IPS-20b (cell line): ENCODE measurements at regions not wholly inside any gene's neighbourhood (a gene's known extent, or its start where the extent isn't known, plus 50 kb on each side); places are given as distances from the start of the nearest gene placed in this dataset.
"Not testable (repeated sequence)": the region's sequence is repeated elsewhere in the genome, so short reads cannot be mapped to it uniquely, and the experiment has no call there.

Experiments used
- H3K27ac ChIP-seq: one replicate; pipeline ENCODE4 v1.5.1; 2013; ENCODE audit warnings: low read length
- H3K27me3 ChIP-seq: 2 replicates; pipeline ENCODE4 v1.6.1; 2013; ENCODE audit warnings: mild to moderate bottlenecking, low read length, inconsistent platforms; ENCODE audit not compliant: insufficient read depth
- H3K36me3 ChIP-seq: 2 replicates; pipeline ENCODE4 v1.6.1; 2013; ENCODE audit warnings: low read depth, mild to moderate bottlenecking, inconsistent platforms, low read length, moderate library complexity; ENCODE audit not compliant: insufficient read depth
- H3K4me1 ChIP-seq: 2 replicates; pipeline ENCODE4 v1.6.1; 2013; ENCODE audit warnings: mild to moderate bottlenecking, control low read depth, inconsistent platforms, low read length, moderate library complexity; ENCODE audit not compliant: insufficient read depth
- H3K4me3 ChIP-seq: 2 replicates; pipeline ENCODE4 v1.5.1; 2013; ENCODE audit warnings: mild to moderate bottlenecking, low read length, inconsistent platforms
- H3K9ac ChIP-seq: 2 replicates; pipeline ENCODE4 v1.6.1; 2013; ENCODE audit warnings: low read depth, mild to moderate bottlenecking, inconsistent platforms, low read length, moderate library complexity
- H3K9me3 ChIP-seq: 2 replicates; pipeline ENCODE4 v1.6.1; 2013; ENCODE audit warnings: mild to moderate bottlenecking, low read depth, low read length, inconsistent platforms; ENCODE audit not compliant: insufficient read depth

- Histone ChIP-seq H3K9me3 (no peaks in the 10 kb centered on the region), H3K27ac (no peak overlapping the region), H3K27me3 (no peaks in the 10 kb centered on the region), H3K36me3 (no peaks in the 10 kb centered on the region), H3K4me3 (no peak overlapping the region), H3K4me1 (no peaks in the 10 kb centered on the region), H3K9ac (no peak overlapping the region)
Observed at GRCh38 chr7:65722361-65722792, 150.5 kb upstream of the VKORC1L1 start.

- H3K4me1 ChIP-seq, H3K9me3 ChIP-seq, H3K27me3 ChIP-seq: not testable (repeated sequence)
Observed at GRCh38 chr7:65727182-65727581, 145.7 kb upstream of the VKORC1L1 start.

GRCh38 chr7:65731129-65731528 lies 141.7 kb upstream of the VKORC1L1 start:
- H3K27ac ChIP-seq = no peak overlapping the region
- peak overlapping the region; percentile 74; the same call in 1 of the 2 replicates for H3K9ac ChIP-seq
- no peaks in the 10 kb centered on the region for H3K9me3 ChIP-seq
- H3K36me3 ChIP-seq = no peaks in the 10 kb centered on the region
- H3K27me3 ChIP-seq = no peaks in the 10 kb centered on the region
- H3K4me3 ChIP-seq = peak overlapping the region; percentile 74
- 0 out of 2 replicates have a peak, but pooled peaks cover 3% of the 10 kb centered on the region for H3K4me1 ChIP-seq

More at GRCh38 chr7:65727182-65727581, 145.7 kb upstream of the VKORC1L1 start:
- H3K9ac ChIP-seq, H3K36me3 ChIP-seq, H3K4me3 ChIP-seq, H3K27ac ChIP-seq: not testable (repeated sequence)

- H3K4me3 ChIP-seq = peak overlapping the region; percentile 74
- H3K9ac ChIP-seq = peak overlapping the region; percentile 74; the same call in 1 of the 2 replicates
- H3K27ac ChIP-seq = no peak overlapping the region
Observed at GRCh38 chr7:65731562-65732035, 141.3 kb upstream of the VKORC1L1 start.

GRCh38 chr7:65744406-65744805 lies 128.5 kb upstream of the VKORC1L1 start:
- H3K36me3 ChIP-seq = no peaks in the 10 kb centered on the region; the same call in 1 of the 2 replicates
- H3K9ac ChIP-seq = no peak overlapping the region
- H3K4me1 ChIP-seq = no peaks in the 10 kb centered on the region
- no peaks in the 10 kb centered on the region for H3K9me3 ChIP-seq
- no peaks in the 10 kb centered on the region for H3K27me3 ChIP-seq
- no peak overlapping the region for H3K27ac ChIP-seq
- no peak overlapping the region for H3K4me3 ChIP-seq

More at GRCh38 chr7:65731562-65732035, 141.3 kb upstream of the VKORC1L1 start:
- no peaks in the 10 kb centered on the region for H3K27me3 ChIP-seq
- no peaks in the 10 kb centered on the region for H3K36me3 ChIP-seq
- H3K9me3 ChIP-seq = no peaks in the 10 kb centered on the region
- H3K4me1 ChIP-seq = 0 out of 2 replicates have a peak, but pooled peaks cover 3% of the 10 kb centered on the region

- no peak overlapping the region for H3K9ac ChIP-seq
- H3K9me3 ChIP-seq = no peaks in the 10 kb centered on the region
- H3K36me3 ChIP-seq = no peaks in the 10 kb centered on the region
- no peaks in the 10 kb centered on the region for H3K4me1 ChIP-seq
- H3K4me3 ChIP-seq = no peak overlapping the region
- no peaks in the 10 kb centered on the region for H3K27me3 ChIP-seq
- H3K27ac ChIP-seq = no peak overlapping the region
Observed at GRCh38 chr7:65746398-65746669, 126.5 kb upstream of the VKORC1L1 start.

- H3K9ac ChIP-seq = no peak overlapping the region
- H3K27ac ChIP-seq = no peak overlapping the region
- peaks cover 14% of the 10 kb centered on the region for H3K36me3 ChIP-seq
Observed at GRCh38 chr7:65749039-65749438, 123.8 kb upstream of the VKORC1L1 start.

GRCh38 chr7:65749518-65749917 lies 123.4 kb upstream of the VKORC1L1 start:
- no peak overlapping the region for H3K27ac ChIP-seq
- H3K9ac ChIP-seq = peak overlapping the region; percentile 99; the same call in 1 of the 2 replicates

More at GRCh38 chr7:65749039-65749438, 123.8 kb upstream of the VKORC1L1 start:
- Histone ChIP-seq H3K27me3 (no peaks in the 10 kb centered on the region), H3K4me1 (peaks cover 3% of the 10 kb centered on the region; the same call in 1 of the 2 replicates), H3K4me3 (no peak overlapping the region), H3K9me3 (no peaks in the 10 kb centered on the region)

GRCh38 chr7:65750511-65751344 lies 122.1 kb upstream of the VKORC1L1 start:
- Histone ChIP-seq H3K9ac (peak overlapping the region; percentile 99), H3K4me1 (peaks cover 3% of the 10 kb centered on the region; the same call in 1 of the 2 replicates), H3K36me3 (peaks cover 31% of the 10 kb centered on the region), H3K27me3 (no peaks in the 10 kb centered on the region), H3K9me3 (no peaks in the 10 kb centered on the region), H3K27ac (peak overlapping the region; percentile 88), H3K4me3 (peak overlapping the region; percentile 97)

More at GRCh38 chr7:65749518-65749917, 123.4 kb upstream of the VKORC1L1 start:
- H3K27me3 ChIP-seq = no peaks in the 10 kb centered on the region
- no peaks in the 10 kb centered on the region for H3K9me3 ChIP-seq
- H3K4me1 ChIP-seq = peaks cover 3% of the 10 kb centered on the region; the same call in 1 of the 2 replicates
- peaks cover 19% of the 10 kb centered on the region for H3K36me3 ChIP-seq
- peak overlapping the region; percentile 97 for H3K4me3 ChIP-seq

- H3K27ac ChIP-seq, H3K4me1 ChIP-seq, H3K27me3 ChIP-seq, H3K9me3 ChIP-seq, H3K4me3 ChIP-seq, H3K9ac ChIP-seq: not testable (repeated sequence)
- peaks cover 56% of the 10 kb centered on the region for H3K36me3 ChIP-seq
Observed at GRCh38 chr7:65754070-65754469, 118.8 kb upstream of the VKORC1L1 start.

GRCh38 chr7:65758991-65759390 lies 113.9 kb upstream of the VKORC1L1 start:
- H3K27me3 ChIP-seq, H3K9me3 ChIP-seq, H3K9ac ChIP-seq, H3K4me1 ChIP-seq, H3K27ac ChIP-seq, H3K4me3 ChIP-seq: not testable (repeated sequence)
- H3K36me3 ChIP-seq = peaks cover 66% of the 10 kb centered on the region

- not testable (repeated sequence) for H3K4me3 ChIP-seq, H3K27me3 ChIP-seq
Observed at GRCh38 chr7:65762712-65763111, 110.2 kb upstream of the VKORC1L1 start.

More at GRCh38 chr7:65762712-65763111, 110.2 kb upstream of the VKORC1L1 start:
- not testable (repeated sequence) for H3K27ac ChIP-seq, H3K9me3 ChIP-seq, H3K9ac ChIP-seq, H3K4me1 ChIP-seq
- peaks cover 38% of the 10 kb centered on the region for H3K36me3 ChIP-seq
